H9 (cell line): ENCODE measurements at regions not wholly inside any gene's neighbourhood (a gene's known extent, or its start where the extent isn't known, plus 50 kb on each side); places are given as distances from the start of the nearest gene placed in this dataset.
"Not testable (repeated sequence)": the region's sequence is repeated elsewhere in the genome, so short reads cannot be mapped to it uniquely, and the experiment has no call there.

ENCODE experiments used
- DNase-seq: peaks from one replicate; pipeline ENCODE4 v3.0.0-alpha.2; 2017
- H2AFZ ChIP-seq: one replicate; pipeline ENCODE4 v1.6.1; 2013; ENCODE audit warnings: mild to moderate bottlenecking, low read length, control low read depth, moderate library complexity
- H2AK5ac ChIP-seq: 2 replicates; pipeline ENCODE4 v1.6.1; 2013; ENCODE audit warnings: low read length, control low read depth, mixed read lengths; ENCODE audit not compliant: insufficient read length
- H2BK120ac ChIP-seq: one replicate; pipeline ENCODE4 v1.6.1; 2013; ENCODE audit warnings: low read depth, mild to moderate bottlenecking, low read length, control low read depth, inconsistent platforms; ENCODE audit not compliant: poor library complexity, severe bottlenecking
- H2BK12ac ChIP-seq: 2 replicates; pipeline ENCODE4 v1.6.1; 2013; ENCODE audit warnings: low read length, control low read depth, mixed read lengths, low read depth; ENCODE audit not compliant: insufficient read length
- H2BK15ac ChIP-seq: 2 replicates; pipeline ENCODE4 v1.6.1; 2013; ENCODE audit warnings: low read depth, low read length, control low read depth
- H2BK20ac ChIP-seq: one replicate; pipeline ENCODE4 v1.6.1; 2013; ENCODE audit warnings: low read depth, mild to moderate bottlenecking, low read length, control low read depth, inconsistent platforms; ENCODE audit not compliant: poor library complexity, severe bottlenecking
- H2BK5ac ChIP-seq: 2 replicates; pipeline ENCODE4 v1.6.1; 2013; ENCODE audit warnings: low read length, control low read depth, mixed read lengths; ENCODE audit not compliant: insufficient read length
- H3K14ac ChIP-seq: 2 replicates; pipeline ENCODE4 v1.6.1; 2013; ENCODE audit warnings: low read length, control low read depth; ENCODE audit not compliant: insufficient read depth
- H3K18ac ChIP-seq: 2 replicates; pipeline ENCODE4 v1.6.1; 2013; ENCODE audit warnings: low read depth, mild to moderate bottlenecking, mixed read lengths, low read length, control low read depth; ENCODE audit not compliant: insufficient read length
- H3K23ac ChIP-seq: 2 replicates; pipeline ENCODE4 v1.6.1; 2013; ENCODE audit warnings: low read length, control low read depth, mixed read lengths, low read depth; ENCODE audit not compliant: insufficient read length
- H3K23me2 ChIP-seq: 2 replicates; pipeline ENCODE4 v1.6.1; 2013; ENCODE audit warnings: low read depth, mild to moderate bottlenecking, mixed read lengths, low read length, control low read depth; ENCODE audit not compliant: insufficient read length, poor library complexity, severe bottlenecking
- H3K27ac ChIP-seq: 2 replicates; pipeline ENCODE4 v1.5.1; 2013; ENCODE audit warnings: low read length, control low read depth, mixed read lengths, low read depth; ENCODE audit not compliant: insufficient read length
- H3K27me3 ChIP-seq: 2 replicates; pipeline ENCODE4 v1.6.1; 2013; ENCODE audit warnings: low read length, control low read depth, inconsistent platforms; ENCODE audit not compliant: insufficient read depth
- H3K4ac ChIP-seq: 2 replicates; pipeline ENCODE4 v1.6.1; 2013; ENCODE audit warnings: low read depth, mild to moderate bottlenecking, control low read depth, inconsistent platforms, low read length, moderate library complexity
- H3K4me1 ChIP-seq: 2 replicates; pipeline ENCODE4 v1.6.1; 2013; ENCODE audit warnings: low read length, control low read depth, inconsistent platforms; ENCODE audit not compliant: insufficient read depth
- H3K4me2 ChIP-seq: 2 replicates; pipeline ENCODE4 v1.6.1; 2013; ENCODE audit warnings: low read length, control low read depth, mixed read lengths; ENCODE audit not compliant: insufficient read length, insufficient read depth
- H3K56ac ChIP-seq: 2 replicates; pipeline ENCODE4 v1.6.1; 2013; ENCODE audit warnings: low read depth, mild to moderate bottlenecking, mixed read lengths, low read length, control low read depth; ENCODE audit not compliant: insufficient read length
- H3K79me1 ChIP-seq: 2 replicates; pipeline ENCODE4 v1.6.1; 2013; ENCODE audit warnings: low read depth, mild to moderate bottlenecking, moderate library complexity, low read length, control low read depth, inconsistent platforms; ENCODE audit not compliant: insufficient read depth, poor library complexity, severe bottlenecking
- H3K79me2 ChIP-seq: 2 replicates; pipeline ENCODE4 v1.6.1; 2013; ENCODE audit warnings: low read length, control low read depth, inconsistent platforms; ENCODE audit not compliant: insufficient read depth
- H3K9ac ChIP-seq: 2 replicates; pipeline ENCODE4 v1.6.1; 2013; ENCODE audit warnings: low read length, control low read depth, mixed read lengths; ENCODE audit not compliant: insufficient read length; ENCODE audit errors: extremely low read depth
- H3K9me3 ChIP-seq: one replicate; pipeline ENCODE4 v1.6.1; 2013; ENCODE audit warnings: low read depth, low read length, inconsistent platforms; ENCODE audit not compliant: control insufficient read depth
- H3T11ph ChIP-seq: one replicate; pipeline ENCODE4 v1.6.1; 2013; ENCODE audit warnings: mild to moderate bottlenecking, low read length, control low read depth, inconsistent platforms
- H4K20me1 ChIP-seq: one replicate; pipeline ENCODE4 v1.6.1; 2013; ENCODE audit not compliant: control insufficient read depth, insufficient read length, insufficient read depth
- H4K5ac ChIP-seq: 2 replicates; pipeline ENCODE4 v1.6.1; 2013; ENCODE audit warnings: low read depth, mild to moderate bottlenecking, mixed read lengths, low read length, control low read depth; ENCODE audit not compliant: insufficient read length
- H4K8ac ChIP-seq: replicated peaks from 2 replicates; pipeline ENCODE4 v1.6.1; 2013; ENCODE audit warnings: low read length, control low read depth, mixed read lengths, low read depth; ENCODE audit not compliant: insufficient read length
- H4K91ac ChIP-seq: 2 replicates; pipeline ENCODE4 v1.6.1; 2013; ENCODE audit warnings: low read depth, mild to moderate bottlenecking, moderate library complexity, mixed read lengths, low read length, control low read depth; ENCODE audit not compliant: insufficient read length
- H3K27ac Mint-ChIP-seq, 3 experiments: 2 replicates in 2 of 3; 3 replicates in 1 of 3; pipeline ENCODE4 v1.8.0; 2020 to 2021; ENCODE audit warnings: mixed read lengths in 3 of 3, mild to moderate bottlenecking in 1 of 3, moderate library complexity in 1 of 3
- H3K27me3 Mint-ChIP-seq: 2 replicates; pipeline ENCODE4 v1.8.0; 2021; ENCODE audit warnings: low read depth, mild to moderate bottlenecking, moderate library complexity, mixed read lengths
- H3K36me3 Mint-ChIP-seq, 3 experiments: 2 replicates in 2 of 3; 3 replicates in 1 of 3; pipeline ENCODE4 v1.8.0; 2020 to 2021; ENCODE audit warnings: low read depth in 3 of 3, mixed read lengths in 3 of 3; ENCODE audit not compliant: insufficient read depth in 1 of 3
- H3K4me1 Mint-ChIP-seq, 2 experiments: 2 replicates each; pipeline ENCODE4 v1.8.0; 2020; ENCODE audit warnings: mixed read lengths in 2 of 2
- H3K4me3 Mint-ChIP-seq, 2 experiments: 2 replicates in 1 of 2; 3 replicates in 1 of 2; pipeline ENCODE4 v1.8.0; 2020 to 2021; ENCODE audit warnings: mild to moderate bottlenecking in 2 of 2, mixed read lengths in 2 of 2, moderate library complexity in 1 of 2
- H3K9me3 Mint-ChIP-seq, 2 experiments: 2 replicates in 1 of 2; 3 replicates in 1 of 2; pipeline ENCODE4 v1.8.0; 2020; ENCODE audit warnings: mild to moderate bottlenecking in 2 of 2, mixed read lengths in 2 of 2, moderate library complexity in 1 of 2
- CTCF ChIP-seq: fragments of 200-600 bp; sonication (generic); conservative IDR thresholded peaks from 3 replicates; pipeline ENCODE4 v1.8.0; 2021; ENCODE audit warnings: antibody characterized with exemption, mild to moderate bottlenecking
- WGBS: extraction: QIAGEN DNeasy Blood & Tissue Kit; methylation state at CpG from one replicate; pipeline ENCODE4 v1.1.7; 2013; ENCODE audit warnings: missing lambda C conversion rate, low lambda C conversion rate, mixed read lengths; ENCODE audit not compliant: insufficient read length; ENCODE audit errors: extremely low coverage; 5-methylcytosine and 5-hydroxymethylcytosine counted together

GRCh38 chrX:140229191-140229590, 263.9 kb upstream of the CXorf66 start:
- no peak for TF ChIP-seq CTCF
- H2AFZ ChIP-seq, result no peak overlapping the region
- no peak overlapping the region for H2BK5ac ChIP-seq
- no peak overlapping the region for H3K23ac ChIP-seq
- no peaks in the 10 kb centered on the region for H3K9me3 ChIP-seq
- no peak overlapping the region for H3K56ac ChIP-seq
- H3K36me3 Mint-ChIP-seq, result peaks cover 12 to 31% (median 14%) of the 10 kb centered on the region in 3 experiments
- H3K27me3 Mint-ChIP-seq, result no peaks in the 10 kb centered on the region
- H3K27ac Mint-ChIP-seq, result peak overlapping the region; percentile 76 to 95 (median 95)
- no peak overlapping the region for H3K14ac ChIP-seq
- no peaks in the 10 kb centered on the region for H3K27me3 ChIP-seq
- no peak overlapping the region for H3K4ac ChIP-seq
- no peak overlapping the region for H2AK5ac ChIP-seq
- H2BK15ac ChIP-seq, result no peak overlapping the region
- no peak overlapping the region for H4K8ac ChIP-seq
- H3K9ac ChIP-seq, result no peak overlapping the region
- H3K23me2 ChIP-seq, result no peaks in the 10 kb centered on the region
- H2BK120ac ChIP-seq, result no peak overlapping the region
- H3K79me1 ChIP-seq, result no peaks in the 10 kb centered on the region
- H4K5ac ChIP-seq, result peak overlapping the region; percentile 42
- H4K20me1 ChIP-seq, result no peaks in the 10 kb centered on the region
- H3K79me2 ChIP-seq, result no peaks in the 10 kb centered on the region
- H2BK12ac ChIP-seq, result no peak overlapping the region
- no peak overlapping the region for H4K91ac ChIP-seq
- H3K4me1 Mint-ChIP-seq, result peaks cover 16 to 18% of the 10 kb centered on the region in 2 experiments
- WGBS, result no CpG with 5 or more reads among the region's 1 CpG
- no peak overlapping the region for H3K18ac ChIP-seq
- DNase-seq, result no peak
- H3K4me3 Mint-ChIP-seq, result peak overlapping the region in 1 of 2 experiments; percentile 22; a peak in 2 of 5 replicates
- H3K9me3 Mint-ChIP-seq, result peaks cover 19% of the 10 kb centered on the region in 2 experiments
- no peak overlapping the region for H3T11ph ChIP-seq
- no peak overlapping the region for H2BK20ac ChIP-seq
- H3K4me2 ChIP-seq, result peak overlapping the region; percentile 21
- H3K27ac ChIP-seq, result peak overlapping the region; percentile 86
- H3K4me1 ChIP-seq, result peaks cover 3% of the 10 kb centered on the region

- not testable (repeated sequence) for H2BK5ac ChIP-seq, H3K23me2 ChIP-seq, H3K9me3 ChIP-seq, H3K79me1 ChIP-seq, H3K4me1 ChIP-seq, H3K27ac ChIP-seq, H3K79me2 ChIP-seq, H2AFZ ChIP-seq, H3K9me3 Mint-ChIP-seq, H2AK5ac ChIP-seq, H4K91ac ChIP-seq, H3T11ph ChIP-seq, H3K4me2 ChIP-seq, H3K56ac ChIP-seq, H2BK20ac ChIP-seq, H3K27me3 Mint-ChIP-seq, H3K9ac ChIP-seq, DNase-seq, H3K36me3 Mint-ChIP-seq, H3K4me3 Mint-ChIP-seq, H3K23ac ChIP-seq, H3K27me3 ChIP-seq, H2BK120ac ChIP-seq, H4K8ac ChIP-seq, H2BK15ac ChIP-seq, H3K14ac ChIP-seq, H4K5ac ChIP-seq, H2BK12ac ChIP-seq, H4K20me1 ChIP-seq, H3K27ac Mint-ChIP-seq, H3K4ac ChIP-seq, H3K18ac ChIP-seq
- H3K4me1 Mint-ChIP-seq, result peaks cover 22 to 28% of the 10 kb centered on the region in 2 experiments
- WGBS, result no CpG with 5 or more reads among the region's 8 CpGs
Observed at GRCh38 chrX:140226037-140226436, 260.7 kb upstream of the CXorf66 start.
